ENCODE measurements at regions not wholly inside any gene's neighbourhood (a gene's known extent, or its start where the extent isn't known, plus 50 kb on each side); places are given as distances from the start of the nearest gene placed in this dataset.

GRCh38 chr11:131043251-131043650 is 127.0 kb upstream of the SNX19 start:
- TF ChIP-seq RAD21 (IDR thresholded peaks at IDR 0.05; ENCODE audit: low read depth) (no peak), POLR2A (IDR thresholded peaks at IDR 0.05; ENCODE audit: borderline replicate concordance, extremely low read depth, insufficient read depth, insufficient read length) (no peak), YY1 (IDR thresholded peaks at IDR 0.05; ENCODE audit: extremely low read depth, insufficient replicate concordance, low read depth, low read length) (no peak), CTCF (IDR thresholded peaks at IDR 0.05 in 2 of 3, conservative IDR thresholded peaks at IDR 0.05 in 1 of 3; ENCODE audit: borderline replicate concordance in 1 of 3, insufficient read depth in 1 of 3, low read depth in 2 of 3, low read length in 2 of 3) (no peak), EZH2 (IDR thresholded peaks at IDR 0.05) (no peak), POLR2AphosphoS5 (IDR thresholded peaks at IDR 0.05; ENCODE audit: low read depth, low read length) (no peak), FOSL1 (IDR thresholded peaks at IDR 0.05; ENCODE audit: low read depth) (no peak), SP1 (IDR thresholded peaks at IDR 0.05; ENCODE audit: low read depth) (no peak)
